Stimulated activated CD8-positive, alpha-beta memory T cell treated with anti-CD3 and anti-CD28 coated beads, Interleukin-4, amount 100 ng/mL, for 4 hours (primary cell): ENCODE measurements at regions not wholly inside any gene's neighbourhood (a gene's known extent, or its start where the extent isn't known, plus 50 kb on each side); places are given as distances from the start of the nearest gene placed in this dataset.
"Not testable (repeated sequence)": the region's sequence is repeated elsewhere in the genome, so short reads cannot be mapped to it uniquely, and the experiment has no call there.

Source experiments
- DNase-seq, 2 donors: peaks; one replicate each; pipeline ENCODE4 v3.0.0-alpha.2; 2020; ENCODE audit warnings: low read depth in 2 of 2, low spot score in 1 of 2

DNA sequence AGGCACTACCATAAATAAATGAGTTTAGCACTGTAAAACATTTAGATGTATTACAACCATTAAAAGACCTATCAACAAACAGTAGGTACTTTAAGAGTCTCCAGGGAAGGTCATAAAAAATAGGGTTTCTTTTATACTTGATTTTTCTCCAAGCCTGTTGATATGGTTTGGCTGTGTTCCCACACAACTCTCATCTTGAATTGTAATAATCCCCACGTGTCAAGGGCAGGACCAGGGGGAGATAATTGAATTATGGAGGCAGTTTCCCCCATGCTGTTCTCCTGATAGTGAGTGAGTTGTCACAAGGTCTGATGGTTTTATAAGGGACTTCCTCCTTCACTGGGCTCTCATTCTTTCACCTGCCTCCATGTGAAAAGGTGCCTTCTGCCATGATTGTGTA lies 468.9 kb upstream of the UBE2E2 start:
- no peak for DNase-seq

- no peak for DNase-seq
These were observed 468.4 kb upstream of the UBE2E2 start for GRCh38 chr3:22734756-22735155.

DNA sequence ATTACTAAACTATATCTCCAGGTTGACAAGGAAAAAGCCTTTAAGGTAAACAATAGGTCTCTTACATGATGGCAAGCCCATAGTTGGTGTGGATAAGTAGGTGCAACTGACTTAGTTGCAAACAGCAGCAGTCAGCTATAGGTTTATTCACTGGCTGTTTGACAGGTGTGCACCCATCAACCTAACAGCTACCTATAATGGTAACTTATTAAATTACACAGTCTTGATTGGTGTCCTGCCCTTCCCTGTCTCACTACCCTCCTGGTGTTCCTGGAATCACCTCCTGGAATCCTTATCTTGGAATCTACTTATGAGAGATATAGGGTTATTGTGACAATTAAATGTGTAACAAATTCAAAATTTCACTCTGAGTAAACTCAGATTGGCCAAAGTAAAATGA lies 467.8 kb upstream of the UBE2E2 start:
- no peak for DNase-seq

DNA sequence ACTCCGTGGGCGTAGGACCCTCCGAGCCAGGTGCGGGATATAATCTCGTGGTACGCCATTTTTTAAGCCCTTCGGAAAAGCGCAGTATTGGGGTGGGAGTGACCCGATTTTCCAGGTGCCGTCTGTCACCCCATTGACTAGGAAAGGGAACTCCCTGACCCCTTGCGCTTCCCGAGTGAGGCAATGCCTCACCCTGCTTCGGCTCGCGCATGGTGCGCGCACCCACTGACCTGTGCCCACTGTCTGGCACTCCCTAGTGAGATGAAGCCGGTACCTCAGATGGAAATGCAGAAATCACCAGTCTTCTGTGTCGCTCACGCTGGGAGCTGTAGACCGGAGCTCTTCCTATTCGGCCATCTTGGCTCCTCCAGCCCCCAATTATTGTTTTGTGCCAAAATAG lies 459.7 kb upstream of the UBE2E2 start:
- not testable (repeated sequence) for DNase-seq

DNA sequence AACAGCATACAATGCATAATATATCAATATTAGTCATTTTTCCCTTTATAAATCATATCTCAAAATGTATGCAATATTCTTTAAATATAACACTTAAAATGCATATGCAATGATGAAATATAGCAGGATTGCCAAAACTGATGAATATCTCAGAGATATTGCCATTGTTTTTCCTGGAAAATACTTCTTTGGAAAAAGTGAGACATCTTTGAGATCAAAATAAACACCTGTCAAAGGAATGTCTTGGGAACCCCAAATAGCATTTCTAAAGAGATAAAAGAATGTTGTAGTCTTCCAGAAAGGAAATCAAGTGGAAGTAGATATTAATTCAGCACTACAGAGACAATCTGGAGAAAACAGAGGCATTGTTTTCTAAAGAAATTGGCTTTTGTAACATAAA lies 457.8 kb upstream of the UBE2E2 start:
- no peak for DNase-seq

GRCh38 chr3:22746221-22746620 lies 456.9 kb upstream of the UBE2E2 start:
- no peak for DNase-seq

DNA sequence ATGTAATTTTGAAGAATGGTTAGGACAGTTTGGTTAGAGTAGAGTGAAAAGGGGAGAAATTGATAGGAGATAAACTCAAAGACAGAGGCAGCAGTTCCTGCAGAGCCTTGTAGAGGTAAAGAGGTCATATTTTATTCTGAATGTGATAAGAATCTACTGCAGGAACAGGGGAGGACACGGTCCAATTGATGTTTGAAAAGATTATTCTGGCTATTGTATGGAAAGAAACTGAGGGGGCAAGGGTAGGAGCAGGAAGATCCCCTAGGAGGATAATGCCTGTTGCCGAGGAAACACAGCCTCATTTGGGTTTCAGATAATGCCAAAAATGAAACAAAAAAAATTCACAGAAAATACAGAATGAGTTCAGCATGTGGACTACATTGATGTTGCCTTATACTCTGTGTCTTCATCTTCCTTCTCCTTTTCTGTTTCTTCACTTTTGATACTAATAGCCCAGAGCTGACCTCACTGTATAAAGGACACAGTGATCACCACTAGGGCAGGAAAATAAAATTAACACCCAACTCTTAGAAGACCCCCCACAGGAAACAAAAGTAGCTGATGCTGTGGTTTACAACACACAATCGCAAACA lies 454.6 kb upstream of the UBE2E2 start:
- DNase-seq, result no peak

- no peak for DNase-seq
These were observed 443.4 kb upstream of the UBE2E2 start for GRCh38 chr3:22759636-22760310.

DNA sequence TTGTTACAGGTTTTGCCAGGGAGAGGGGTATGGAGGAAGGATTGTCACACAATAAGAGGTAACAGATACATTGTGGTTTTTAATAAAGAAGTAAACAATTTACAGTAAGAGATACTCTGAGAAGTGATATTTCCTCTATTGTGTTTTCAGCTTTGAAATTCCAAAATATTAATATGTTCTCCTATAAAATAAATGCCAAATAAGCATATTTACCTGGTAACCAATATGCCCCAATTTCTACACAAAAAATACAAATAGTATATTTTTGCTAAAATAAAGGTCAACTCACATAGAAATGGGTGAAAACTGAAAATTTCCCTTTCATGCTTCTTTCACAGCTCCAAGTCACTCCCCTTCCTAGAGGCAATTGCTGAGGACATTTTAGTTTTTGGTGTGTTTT lies 437.4 kb upstream of the UBE2E2 start:
- DNase-seq, result no peak

GRCh38 chr3:22777834-22778233 lies 425.3 kb upstream of the UBE2E2 start:
- DNase-seq, result no peak

GRCh38 chr3:22779737-22780136 lies 423.4 kb upstream of the UBE2E2 start:
- no peak for DNase-seq

DNA sequence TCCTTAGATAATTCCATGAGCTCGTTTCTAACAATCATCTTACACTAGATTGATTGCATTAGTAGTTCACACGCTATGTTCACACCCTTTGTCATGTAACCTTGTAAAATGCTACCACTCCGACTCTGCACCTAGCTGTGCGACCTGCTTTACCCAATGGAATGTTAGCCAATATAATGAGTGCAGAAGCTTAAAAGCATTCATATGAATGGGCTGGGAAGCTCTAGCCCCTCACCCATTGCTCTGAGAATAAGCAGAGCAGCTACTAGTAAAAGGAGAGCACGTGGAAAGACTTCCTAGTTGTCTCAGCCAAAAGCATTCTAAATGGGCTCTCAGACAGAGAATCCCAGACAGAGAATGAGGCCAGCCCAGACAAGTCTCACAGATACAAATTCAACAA lies 410.6 kb upstream of the UBE2E2 start:
- no peak for DNase-seq

DNA sequence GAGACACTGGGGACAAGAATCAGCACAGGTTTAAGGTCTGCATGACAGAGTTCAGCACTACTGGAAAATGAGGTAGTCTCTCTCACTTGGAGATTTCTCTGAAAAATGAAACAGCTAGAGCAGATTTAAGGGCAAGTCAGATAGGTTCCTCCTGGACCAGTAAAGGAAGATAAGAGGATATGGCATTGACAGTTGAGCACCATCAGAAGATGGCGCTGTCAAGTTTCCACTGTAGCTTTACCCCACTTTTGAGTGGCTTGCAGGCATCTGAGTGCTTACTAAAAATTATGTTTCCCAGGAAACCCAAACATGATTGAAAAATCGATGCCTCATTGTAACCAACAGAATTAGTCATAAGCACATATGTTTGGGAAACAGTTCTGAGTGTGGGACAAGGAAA lies 407.2 kb upstream of the UBE2E2 start:
- DNase-seq, result no peak

- DNase-seq, result no peak
These were observed 404.7 kb upstream of the UBE2E2 start for GRCh38 chr3:22798461-22798860.

GRCh38 chr3:22819209-22819608 lies 383.9 kb upstream of the UBE2E2 start:
- DNase-seq, result no peak

DNA sequence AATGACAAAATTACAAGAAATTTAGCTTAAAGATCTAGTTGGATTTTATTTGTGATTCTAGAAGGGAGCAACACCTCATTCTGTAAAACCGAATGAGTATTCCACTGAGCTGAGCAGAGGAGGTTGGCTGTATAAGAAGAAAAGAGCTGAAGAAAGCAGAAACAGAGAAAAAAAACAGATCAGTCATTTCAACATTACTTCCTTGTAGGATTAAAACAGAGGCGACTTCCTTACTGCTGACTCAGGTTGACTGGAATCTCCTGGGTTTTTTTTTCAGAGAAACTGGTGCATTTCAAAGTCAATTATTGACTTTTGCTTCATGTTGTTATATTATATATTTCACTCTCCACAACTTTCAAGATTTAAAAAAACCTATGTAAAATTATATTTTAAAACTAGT lies 368.1 kb upstream of the UBE2E2 start:
- DNase-seq, result no peak

DNA sequence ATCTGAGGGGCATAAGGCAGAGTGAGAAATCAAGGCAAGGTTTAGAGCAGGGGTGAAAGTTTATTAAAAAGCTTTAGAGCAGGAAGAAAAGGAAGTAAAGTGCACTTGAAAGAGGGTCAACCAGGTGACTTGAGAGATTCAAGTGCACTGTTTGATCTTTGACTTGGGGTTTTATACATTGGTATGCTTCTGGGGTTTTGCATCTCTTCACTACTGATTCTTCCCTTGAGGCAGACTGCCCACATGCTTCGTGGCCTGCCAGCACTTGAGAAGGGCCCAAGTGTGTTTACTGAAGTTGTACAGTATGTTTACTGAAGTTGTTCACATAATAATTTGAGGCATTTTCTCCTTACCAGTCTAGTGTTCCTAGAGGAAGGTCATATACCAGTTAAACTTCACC lies 367.0 kb upstream of the UBE2E2 start:
- DNase-seq, result no peak

DNA sequence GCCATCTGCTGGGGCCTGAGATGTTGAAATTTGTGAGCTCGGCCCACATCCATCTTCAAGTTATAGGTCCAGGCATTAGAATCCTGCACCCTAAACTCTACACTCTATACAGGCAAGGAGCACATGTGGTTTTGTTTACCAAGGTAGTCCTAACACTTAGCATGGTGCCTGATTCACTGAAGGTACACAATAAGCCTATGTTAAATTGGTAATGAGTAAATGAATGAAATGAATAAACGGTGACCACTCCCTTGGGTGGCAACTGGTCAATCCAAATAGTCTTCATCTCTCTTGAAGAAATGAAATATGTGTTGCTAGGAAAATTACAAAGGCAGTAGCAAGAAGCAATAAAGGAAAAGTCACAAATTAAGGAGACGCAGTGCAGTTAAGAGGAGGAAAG lies 359.3 kb upstream of the UBE2E2 start:
- DNase-seq, result no peak

- no peak for DNase-seq
These were observed 356.6 kb upstream of the UBE2E2 start for GRCh38 chr3:22846566-22846965.

DNA sequence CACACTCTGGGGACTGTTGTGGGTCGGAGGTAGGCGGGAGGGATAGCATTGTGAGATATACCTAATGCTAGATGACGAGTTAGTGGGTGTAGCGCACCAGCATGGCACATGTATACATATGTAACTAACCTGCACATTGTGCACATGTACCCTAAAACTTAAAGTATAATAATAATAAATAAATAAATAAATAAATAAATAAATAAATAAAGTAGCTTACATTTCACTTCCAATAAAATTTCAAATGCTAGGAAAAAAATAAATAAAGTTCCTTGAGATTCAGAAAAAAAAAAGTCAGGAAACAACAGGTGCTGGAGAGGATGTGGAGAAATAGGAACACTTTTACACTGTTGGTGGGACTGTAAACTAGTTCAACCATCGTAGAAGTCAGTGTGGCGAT lies 353.5 kb upstream of the UBE2E2 start:
- DNase-seq, result not testable (repeated sequence)

DNA sequence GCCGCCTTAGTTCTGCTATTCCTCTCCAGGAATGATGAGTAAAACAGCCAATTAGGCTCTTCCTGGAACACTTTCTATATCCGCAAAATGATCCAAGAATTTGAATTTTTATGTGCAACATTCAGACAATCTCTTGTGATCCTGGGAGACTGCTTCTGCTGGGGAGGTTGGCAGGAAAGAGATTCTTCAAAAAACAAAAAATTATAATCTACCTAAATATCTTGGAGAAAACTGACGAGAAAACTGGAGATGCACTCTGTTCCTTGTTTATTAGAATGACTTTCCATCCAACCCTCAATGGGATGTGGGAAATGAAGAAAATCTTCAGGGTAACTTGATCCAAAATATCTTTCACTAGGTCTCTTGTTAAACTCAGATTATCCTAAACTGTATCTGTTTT lies 346.3 kb upstream of the UBE2E2 start:
- DNase-seq, result no peak

DNA sequence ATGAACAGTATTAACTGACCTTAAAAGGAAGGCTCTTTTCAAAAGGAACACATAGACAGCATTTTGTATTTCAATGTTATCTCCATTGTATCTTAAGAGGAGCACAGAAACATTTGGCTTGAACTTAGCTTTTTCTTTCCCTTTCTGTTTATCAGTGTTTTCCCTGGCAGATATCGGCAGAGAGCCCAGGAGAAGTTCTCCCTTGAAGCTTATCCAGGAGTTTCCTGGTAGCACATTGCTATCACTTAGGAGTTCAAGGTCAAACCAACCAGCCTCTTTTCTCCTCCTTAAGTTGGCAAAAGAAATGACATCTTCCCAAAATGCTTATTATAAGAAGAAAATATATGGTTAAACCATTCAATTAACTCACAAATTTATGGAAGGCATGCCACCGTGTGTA lies 344.6 kb upstream of the UBE2E2 start:
- DNase-seq, result no peak

DNA sequence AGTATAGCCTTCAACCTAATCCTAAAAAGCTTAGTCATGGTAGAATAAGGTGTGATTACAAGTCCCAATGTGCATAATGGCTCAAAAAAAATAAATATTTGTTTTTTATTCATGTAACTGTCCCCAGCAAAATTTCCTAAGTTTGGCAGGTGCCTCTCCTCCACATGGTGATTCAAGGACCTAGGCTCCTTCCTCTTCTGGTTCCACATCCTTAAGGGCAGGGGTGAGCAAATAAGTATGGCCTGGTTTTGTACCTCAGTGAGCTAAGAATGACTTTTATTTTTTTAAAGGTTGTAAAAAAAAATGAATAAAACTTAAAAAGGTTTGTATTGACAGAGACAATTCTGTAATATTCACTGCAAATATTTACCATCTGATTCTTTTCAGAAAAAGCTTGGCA lies 343.5 kb upstream of the UBE2E2 start:
- DNase-seq, result no peak
